Osteoblast (primary cell): ENCODE measurements at regions not wholly inside any gene's neighbourhood (a gene's known extent, or its start where the extent isn't known, plus 50 kb on each side); places are given as distances from the start of the nearest gene placed in this dataset.

Source experiments
- DNase-seq: peaks from one replicate; pipeline ENCODE4 v3.0.0; 2011; ENCODE audit warnings: low spot score, mixed read lengths; ENCODE audit not compliant: insufficient read length; ENCODE audit errors: missing footprints
- H2AFZ ChIP-seq: 2 replicates; pipeline ENCODE4 v1.6.0; 2011; ENCODE audit warnings: mild to moderate bottlenecking, low read length
- H3K27ac ChIP-seq: 2 replicates; pipeline ENCODE4 v1.5.1; 2011; ENCODE audit warnings: mild to moderate bottlenecking, low read depth, low read length, moderate library complexity
- H3K27me3 ChIP-seq: 2 replicates; pipeline ENCODE4 v1.6.0; 2012; ENCODE audit warnings: mild to moderate bottlenecking, control low read depth, inconsistent platforms, low read length, moderate library complexity; ENCODE audit not compliant: insufficient read depth
- H3K36me3 ChIP-seq: 2 replicates; pipeline ENCODE4 v1.5.1; 2011; ENCODE audit warnings: mild to moderate bottlenecking, low read length, control low read depth, moderate library complexity; ENCODE audit not compliant: insufficient read depth
- H3K4me1 ChIP-seq: 2 replicates; pipeline ENCODE4 v1.5.1; 2011; ENCODE audit warnings: mild to moderate bottlenecking, low read length, control low read depth, moderate library complexity; ENCODE audit not compliant: insufficient read depth
- H3K4me2 ChIP-seq: 2 replicates; pipeline ENCODE4 v1.6.0; 2011; ENCODE audit warnings: mild to moderate bottlenecking, low read length; ENCODE audit not compliant: insufficient read depth
- H3K4me3 ChIP-seq: fragments of 200-600 bp; sonication (generic); 3 replicates; pipeline ENCODE4 v1.5.1; 2012; ENCODE audit warnings: mild to moderate bottlenecking, low read length, inconsistent platforms; ENCODE audit not compliant: insufficient read depth
- H3K79me2 ChIP-seq: 2 replicates; pipeline ENCODE4 v1.6.0; 2012; ENCODE audit warnings: mild to moderate bottlenecking, low read length, control low read depth, inconsistent platforms; ENCODE audit not compliant: insufficient read depth
- H3K9me3 ChIP-seq: 2 replicates; pipeline ENCODE4 v1.5.1; 2011; ENCODE audit warnings: low read depth, low read length, control low read depth
- H4K20me1 ChIP-seq: 2 replicates; pipeline ENCODE4 v1.6.0; 2012; ENCODE audit warnings: mild to moderate bottlenecking, low read length, control low read depth; ENCODE audit not compliant: insufficient read depth
- TF ChIP-seq, protein P1 (sequence below): IDR thresholded peaks from 2 replicates; pipeline ENCODE4 v1.5.1; 2011; ENCODE audit warnings: mild to moderate bottlenecking, low read depth, low read length, moderate library complexity; ENCODE audit errors: extremely low read depth

DNA sequence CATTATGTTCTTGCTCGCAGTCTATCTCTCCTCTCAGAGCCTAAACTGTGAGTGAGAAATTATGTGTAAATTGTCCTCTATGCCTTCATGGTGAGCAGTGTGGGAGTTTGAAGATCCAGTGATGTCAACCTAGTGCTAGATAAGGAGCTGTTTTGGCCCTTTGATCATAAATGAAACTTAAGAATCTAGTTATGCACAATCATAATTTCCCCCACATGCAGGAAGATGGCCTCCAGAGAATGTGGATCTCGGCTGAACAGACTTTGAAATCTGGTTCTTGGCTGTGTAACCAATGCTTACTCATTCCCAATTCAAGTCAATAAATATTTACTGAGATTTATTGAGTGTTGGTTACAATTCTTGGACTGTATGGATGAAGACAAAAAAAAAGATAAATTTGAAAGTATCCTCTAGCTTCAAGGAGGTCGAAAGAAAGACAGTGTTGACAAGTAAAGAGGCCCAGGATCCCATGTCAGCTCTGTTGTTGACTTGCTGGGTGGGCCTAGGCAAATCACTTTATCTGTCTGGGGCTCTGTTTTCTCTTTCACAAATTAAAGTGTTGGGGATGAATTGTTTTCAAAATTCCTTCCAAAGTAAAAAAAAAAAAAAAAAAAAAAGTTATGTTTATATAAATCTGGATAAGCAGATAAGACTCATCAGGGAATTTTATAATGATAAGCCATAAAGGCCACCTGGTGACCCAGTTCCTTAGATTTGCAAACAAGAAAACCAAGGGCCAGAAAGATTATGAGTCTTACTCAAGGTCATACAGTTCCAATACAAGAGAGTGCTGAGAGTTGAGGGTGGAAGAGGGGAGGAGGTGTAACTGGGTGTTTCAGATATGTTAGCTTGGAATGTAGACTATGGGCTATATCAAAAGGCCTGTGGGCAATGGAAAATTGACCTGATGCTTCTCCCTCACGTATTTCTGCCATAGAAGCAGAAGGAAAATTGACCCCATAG is 969.9 kb downstream of the KCNMA1 start:
- no peak overlapping the region for H3K27ac ChIP-seq
- H3K4me3 ChIP-seq = no peak overlapping the region
- H3K79me2 ChIP-seq = no peaks in the 10 kb centered on the region
- no peaks in the 10 kb centered on the region for H4K20me1 ChIP-seq
- TF ChIP-seq, protein P1, sequence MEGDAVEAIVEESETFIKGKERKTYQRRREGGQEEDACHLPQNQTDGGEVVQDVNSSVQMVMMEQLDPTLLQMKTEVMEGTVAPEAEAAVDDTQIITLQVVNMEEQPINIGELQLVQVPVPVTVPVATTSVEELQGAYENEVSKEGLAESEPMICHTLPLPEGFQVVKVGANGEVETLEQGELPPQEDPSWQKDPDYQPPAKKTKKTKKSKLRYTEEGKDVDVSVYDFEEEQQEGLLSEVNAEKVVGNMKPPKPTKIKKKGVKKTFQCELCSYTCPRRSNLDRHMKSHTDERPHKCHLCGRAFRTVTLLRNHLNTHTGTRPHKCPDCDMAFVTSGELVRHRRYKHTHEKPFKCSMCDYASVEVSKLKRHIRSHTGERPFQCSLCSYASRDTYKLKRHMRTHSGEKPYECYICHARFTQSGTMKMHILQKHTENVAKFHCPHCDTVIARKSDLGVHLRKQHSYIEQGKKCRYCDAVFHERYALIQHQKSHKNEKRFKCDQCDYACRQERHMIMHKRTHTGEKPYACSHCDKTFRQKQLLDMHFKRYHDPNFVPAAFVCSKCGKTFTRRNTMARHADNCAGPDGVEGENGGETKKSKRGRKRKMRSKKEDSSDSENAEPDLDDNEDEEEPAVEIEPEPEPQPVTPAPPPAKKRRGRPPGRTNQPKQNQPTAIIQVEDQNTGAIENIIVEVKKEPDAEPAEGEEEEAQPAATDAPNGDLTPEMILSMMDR = no peak
- H3K9me3 ChIP-seq = no peaks in the 10 kb centered on the region
- H3K36me3 ChIP-seq = no peaks in the 10 kb centered on the region
- no peak for DNase-seq
- H2AFZ ChIP-seq = peak overlapping the region; percentile 64
- H3K4me2 ChIP-seq = no peak overlapping the region
- H3K27me3 ChIP-seq = no peaks in the 10 kb centered on the region
- no peaks in the 10 kb centered on the region for H3K4me1 ChIP-seq

DNA sequence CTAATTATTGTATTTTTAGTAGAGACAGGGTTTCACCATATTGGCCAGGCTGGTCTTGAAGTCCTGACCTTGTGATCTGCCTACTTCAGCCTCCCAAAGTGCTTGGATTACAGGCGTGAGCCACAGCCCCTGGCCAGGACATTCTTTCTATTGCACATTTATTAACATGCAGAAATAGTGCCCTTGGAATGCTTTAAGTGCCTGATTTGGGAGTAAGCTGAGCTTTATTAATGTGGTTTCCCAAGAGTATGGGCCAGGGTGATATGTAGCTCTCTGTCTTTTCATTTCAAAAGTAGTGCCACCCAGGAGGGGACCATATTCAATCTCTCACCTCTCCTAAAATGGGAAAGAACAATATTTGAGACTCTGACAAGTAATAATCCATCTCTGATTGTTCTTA is 970.7 kb downstream of the KCNMA1 start:
- TF ChIP-seq, protein P1 = no peak
- H3K4me2 ChIP-seq = no peak overlapping the region
- H3K9me3 ChIP-seq = no peaks in the 10 kb centered on the region
- H3K27ac ChIP-seq = no peak overlapping the region
- H4K20me1 ChIP-seq = no peaks in the 10 kb centered on the region
- no peaks in the 10 kb centered on the region for H3K4me1 ChIP-seq
- no peak overlapping the region for H3K4me3 ChIP-seq
- H2AFZ ChIP-seq = no peak overlapping the region
- no peaks in the 10 kb centered on the region for H3K27me3 ChIP-seq
- no peak for DNase-seq
- H3K79me2 ChIP-seq = no peaks in the 10 kb centered on the region
- no peaks in the 10 kb centered on the region for H3K36me3 ChIP-seq

DNA sequence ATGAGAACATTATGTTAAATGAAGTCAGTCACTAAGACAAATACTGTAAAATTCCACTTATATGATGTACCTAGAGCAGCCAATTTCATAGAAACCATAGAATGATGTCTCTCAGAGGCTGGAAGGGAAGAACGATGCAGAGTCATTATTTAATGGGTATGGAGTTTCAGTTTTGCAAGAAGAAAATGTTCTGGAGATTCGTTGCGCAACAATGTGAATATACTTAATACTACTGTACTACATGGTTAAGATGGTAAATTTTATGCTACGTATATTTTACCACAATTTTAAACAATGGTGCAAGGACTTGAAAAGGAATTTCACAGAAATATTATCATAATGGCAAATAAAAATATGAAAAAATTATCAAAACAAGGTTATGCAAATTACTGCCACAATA is 972.6 kb downstream of the KCNMA1 start:
- Histone ChIP-seq H2AFZ (no peak overlapping the region), H3K4me1 (no peaks in the 10 kb centered on the region), H3K9me3 (no peaks in the 10 kb centered on the region), H3K79me2 (no peaks in the 10 kb centered on the region), H3K36me3 (no peaks in the 10 kb centered on the region), H4K20me1 (no peaks in the 10 kb centered on the region), H3K4me3 (no peak overlapping the region), H3K27ac (no peak overlapping the region), H3K4me2 (no peak overlapping the region), H3K27me3 (no peaks in the 10 kb centered on the region)
- no peak for DNase-seq
- TF ChIP-seq, protein P1 = no peak

DNA sequence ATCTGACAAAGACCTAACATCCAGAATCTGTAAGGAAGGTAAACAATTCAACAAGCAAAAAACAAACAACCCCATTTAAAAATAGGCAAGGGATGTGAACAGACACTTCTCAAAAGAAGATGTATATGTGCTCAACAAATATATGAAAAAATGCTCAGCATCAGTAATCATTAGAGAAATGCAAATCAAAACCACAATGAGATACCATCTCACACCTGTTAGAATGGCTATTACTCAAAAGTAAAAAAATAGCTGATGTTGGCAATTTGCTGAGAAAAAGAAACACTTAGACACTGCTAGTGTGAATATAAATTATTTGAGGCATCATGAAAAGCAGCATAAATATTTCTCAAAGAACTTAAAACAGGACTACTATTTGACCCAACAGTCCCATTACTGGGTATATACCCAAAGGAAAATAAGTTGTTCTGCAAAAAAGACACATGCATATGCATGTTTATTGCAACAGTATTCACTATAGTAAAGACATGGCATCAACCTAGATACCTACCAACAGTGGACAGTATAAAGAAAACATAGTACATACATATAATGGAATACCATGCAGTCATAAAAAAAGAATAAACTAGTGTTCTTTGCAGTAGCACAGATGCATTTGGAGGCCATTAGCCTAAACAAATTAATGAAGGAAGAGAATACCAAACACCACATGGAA is 980.1 kb downstream of the KCNMA1 start:
- Histone ChIP-seq H3K27me3 (peaks cover 2% of the 10 kb centered on the region), H3K79me2 (no peaks in the 10 kb centered on the region), H3K27ac (no peak overlapping the region), H3K4me1 (no peaks in the 10 kb centered on the region), H4K20me1 (no peaks in the 10 kb centered on the region), H3K36me3 (no peaks in the 10 kb centered on the region), H2AFZ (no peak overlapping the region), H3K4me3 (no peak overlapping the region), H3K4me2 (no peak overlapping the region), H3K9me3 (no peaks in the 10 kb centered on the region)
- DNase-seq = no peak
- TF ChIP-seq, protein P1 = no peak
